DMS153 treated with DMSO at 0.1 percent for 48 hours (cell line): ENCODE measurements at regions not wholly inside any gene's neighbourhood (a gene's known extent, or its start where the extent isn't known, plus 50 kb on each side); places are given as distances from the start of the nearest gene placed in this dataset.

ENCODE experiments used
- DNase-seq: peaks from one replicate; lab custom pipeline; 2025; ENCODE audit not compliant: unreplicated experiment; lab: John Stamatoyannopoulos, UW

- no peak for DNase-seq
These were observed 56.1 kb upstream of the ELMO1 start for GRCh38 chr7:37504801-37505200.

GRCh38 chr7:37505750-37506353 is 57.2 kb upstream of the ELMO1 start:
- no peak for DNase-seq

GRCh38 chr7:37508118-37508517 is 59.5 kb upstream of the ELMO1 start:
- DNase-seq = no peak

GRCh38 chr7:37510043-37510634 is 61.5 kb upstream of the ELMO1 start:
- peak; percentile 4 for DNase-seq

- DNase-seq = no peak
These were observed 63.3 kb upstream of the ELMO1 start for GRCh38 chr7:37511915-37512314.

GRCh38 chr7:37514497-37514896 is 65.8 kb upstream of the ELMO1 start:
- DNase-seq = no peak

- DNase-seq = peak; percentile 41
These were observed 68.0 kb upstream of the ELMO1 start for GRCh38 chr7:37516664-37517063.

- no peak for DNase-seq
These were observed 69.6 kb upstream of the ELMO1 start for GRCh38 chr7:37518266-37518665.

- DNase-seq = no peak
These were observed 75.4 kb upstream of the ELMO1 start for GRCh38 chr7:37524056-37524455.

- no peak for DNase-seq
These were observed 76.1 kb upstream of the ELMO1 start for GRCh38 chr7:37524797-37525196.

GRCh38 chr7:37526623-37527022 is 78.0 kb upstream of the ELMO1 start:
- no peak for DNase-seq

GRCh38 chr7:37527109-37527508 is 78.4 kb upstream of the ELMO1 start:
- DNase-seq = no peak

- DNase-seq = no peak
These were observed 82.6 kb upstream of the ELMO1 start for GRCh38 chr7:37531225-37531624.

- no peak for DNase-seq
These were observed 84.0 kb upstream of the ELMO1 start for GRCh38 chr7:37532636-37533035.

GRCh38 chr7:37534893-37535610 is 86.4 kb upstream of the ELMO1 start:
- DNase-seq = no peak

GRCh38 chr7:37535841-37536240 is 87.2 kb upstream of the ELMO1 start:
- no peak for DNase-seq

- no peak for DNase-seq
These were observed 88.0 kb upstream of the ELMO1 start for GRCh38 chr7:37536706-37537105.

- no peak for DNase-seq
These were observed 88.8 kb upstream of the ELMO1 start for GRCh38 chr7:37537439-37537838.

GRCh38 chr7:37538945-37539344 is 90.3 kb upstream of the ELMO1 start:
- DNase-seq = no peak

GRCh38 chr7:37540917-37541316 is 92.3 kb upstream of the ELMO1 start:
- DNase-seq = no peak

GRCh38 chr7:37541810-37542443 is 93.3 kb upstream of the ELMO1 start:
- no peak for DNase-seq
